Loucy (cell line): ENCODE measurements at regions not wholly inside any gene's neighbourhood (a gene's known extent, or its start where the extent isn't known, plus 50 kb on each side); places are given as distances from the start of the nearest gene placed in this dataset.

Experiments used
- H2AFZ ChIP-seq: fragments of 200-600 bp; sonication (generic); 2 replicates; pipeline ENCODE4 v1.6.0; 2016; ENCODE audit warnings: antibody characterized with exemption, mild to moderate bottlenecking, low read length, moderate library complexity
- H3F3A ChIP-seq: fragments of 200-600 bp; 2 replicates; pipeline ENCODE4 v1.6.0; 2016; ENCODE audit warnings: antibody characterized with exemption, low read depth, mild to moderate bottlenecking
- H3K27me3 ChIP-seq: fragments of 200-600 bp; sonication (generic); 2 replicates; pipeline ENCODE4 v1.6.1; 2014; ENCODE audit warnings: low read length, mild to moderate bottlenecking; ENCODE audit not compliant: insufficient read depth, poor library complexity, severe bottlenecking
- H3K36me3 ChIP-seq: fragments of 200-600 bp; sonication (generic); 2 replicates; pipeline ENCODE4 v1.6.1; 2016; ENCODE audit warnings: low read length; ENCODE audit not compliant: insufficient read depth
- H3K4me1 ChIP-seq: fragments of 200-600 bp; sonication (generic); 2 replicates; pipeline ENCODE4 v1.5.1; 2014; ENCODE audit warnings: low read length, mild to moderate bottlenecking; ENCODE audit not compliant: insufficient read depth, poor library complexity, severe bottlenecking
- H3K4me2 ChIP-seq: fragments of 200-600 bp; sonication (generic); 2 replicates; pipeline ENCODE4 v1.6.0; 2014; ENCODE audit warnings: antibody characterized with exemption, low read length, low read depth, mild to moderate bottlenecking; ENCODE audit not compliant: poor library complexity, severe bottlenecking
- H3K4me3 ChIP-seq: fragments of 200-600 bp; sonication (generic); 2 replicates; pipeline ENCODE4 v1.5.1; 2014; ENCODE audit warnings: low read length, mild to moderate bottlenecking, mixed read lengths; ENCODE audit not compliant: poor library complexity, severe bottlenecking
- H3K79me2 ChIP-seq: fragments of 200-600 bp; sonication (generic); 2 replicates; pipeline ENCODE4 v1.6.1; 2014; ENCODE audit warnings: low read length; ENCODE audit not compliant: insufficient read depth
- H3K9ac ChIP-seq: fragments of 200-600 bp; sonication (generic); 2 replicates; pipeline ENCODE4 v1.6.0; 2014; ENCODE audit warnings: mild to moderate bottlenecking, low read depth, low read length, moderate library complexity; ENCODE audit not compliant: poor library complexity, severe bottlenecking
- H3K9me2 ChIP-seq: fragments of 200-600 bp; sonication (generic); replicated peaks from 2 replicates; pipeline ENCODE4 v1.6.1; 2016; ENCODE audit warnings: low read depth, low read length, mixed read lengths
- H3K9me3 ChIP-seq: fragments of 200-600 bp; sonication (generic); 2 replicates; pipeline ENCODE4 v1.6.1; 2014; ENCODE audit warnings: mild to moderate bottlenecking, antibody characterized with exemption, low read length, low read depth; ENCODE audit not compliant: insufficient read depth
- H4K20me1 ChIP-seq: fragments of 200-600 bp; sonication (generic); 2 replicates; pipeline ENCODE4 v1.6.0; 2014; ENCODE audit warnings: antibody characterized with exemption, low read length, mild to moderate bottlenecking; ENCODE audit not compliant: insufficient read depth, poor library complexity, severe bottlenecking
- EZH2phosphoT487 ChIP-seq: fragments of 200-600 bp; IDR thresholded peaks from 2 replicates; pipeline ENCODE4 v1.6.1; 2018; ENCODE audit warnings: antibody characterized with exemption, mild to moderate bottlenecking, moderate library complexity, borderline replicate concordance
- TF ChIP-seq, protein P1 (sequence below): fragments of 200-600 bp; sonication (generic); conservative IDR thresholded peaks from 2 replicates; pipeline ENCODE4 v1.5.1; 2014; ENCODE audit warnings: mild to moderate bottlenecking, antibody characterized with exemption, low read length

DNA sequence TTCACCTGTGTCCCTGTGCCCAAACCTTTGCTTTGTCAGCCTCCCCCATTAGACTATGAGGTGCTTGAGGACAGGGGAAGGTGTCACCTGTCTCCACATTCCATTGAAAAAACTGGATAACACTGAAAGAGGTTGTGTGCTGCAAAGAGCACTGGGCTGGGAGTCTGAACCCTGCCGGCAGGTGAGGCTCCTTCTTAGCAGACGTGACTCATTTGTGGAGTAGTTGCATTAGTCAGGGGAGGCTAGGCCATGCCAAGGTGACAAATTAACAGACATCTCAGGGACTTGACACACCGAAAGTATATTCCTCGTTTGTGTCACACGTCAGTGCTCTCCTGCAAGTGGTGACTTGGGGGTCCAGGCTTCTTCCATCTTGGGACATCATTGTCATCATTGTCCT is 95.9 kb upstream of the STX18 start:
- no peak overlapping the region for H3K4me3 ChIP-seq
- H4K20me1 ChIP-seq: no peaks in the 10 kb centered on the region
- H3K27me3 ChIP-seq: no peaks in the 10 kb centered on the region

DNA sequence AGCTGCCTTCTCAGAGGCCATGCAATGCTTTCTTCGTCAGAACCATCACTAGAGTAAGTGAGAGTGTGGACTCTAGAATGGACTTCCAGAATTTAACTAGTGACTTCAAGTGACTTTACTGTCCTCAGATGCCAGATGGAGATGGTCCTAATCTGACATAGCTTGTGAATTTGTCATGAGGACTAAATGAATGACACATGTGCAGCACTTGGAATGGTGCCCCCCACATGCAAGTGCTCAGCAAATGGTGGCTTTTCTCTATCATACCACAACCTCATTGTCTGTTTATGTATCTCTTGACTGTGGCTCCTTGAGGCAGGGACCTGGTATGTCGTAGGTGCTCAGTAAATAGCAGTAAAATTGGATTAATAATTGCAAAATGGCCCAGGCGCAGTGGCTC is 91.6 kb upstream of the STX18 start:
- Histone ChIP-seq H3K36me3 (no peaks in the 10 kb centered on the region), H3K9me3 (no peaks in the 10 kb centered on the region), H3K4me3 (no peak overlapping the region), H3K9me2 (no peaks in the 10 kb centered on the region), H3K4me1 (no peaks in the 10 kb centered on the region), H3K27me3 (no peaks in the 10 kb centered on the region), H3K9ac (no peak overlapping the region), H3K4me2 (no peak overlapping the region), H3F3A (no peaks in the 10 kb centered on the region), H3K79me2 (no peaks in the 10 kb centered on the region), H4K20me1 (no peaks in the 10 kb centered on the region), H2AFZ (no peak overlapping the region)
- no peak for TF ChIP-seq EZH2phosphoT487
- TF ChIP-seq, protein P1, sequence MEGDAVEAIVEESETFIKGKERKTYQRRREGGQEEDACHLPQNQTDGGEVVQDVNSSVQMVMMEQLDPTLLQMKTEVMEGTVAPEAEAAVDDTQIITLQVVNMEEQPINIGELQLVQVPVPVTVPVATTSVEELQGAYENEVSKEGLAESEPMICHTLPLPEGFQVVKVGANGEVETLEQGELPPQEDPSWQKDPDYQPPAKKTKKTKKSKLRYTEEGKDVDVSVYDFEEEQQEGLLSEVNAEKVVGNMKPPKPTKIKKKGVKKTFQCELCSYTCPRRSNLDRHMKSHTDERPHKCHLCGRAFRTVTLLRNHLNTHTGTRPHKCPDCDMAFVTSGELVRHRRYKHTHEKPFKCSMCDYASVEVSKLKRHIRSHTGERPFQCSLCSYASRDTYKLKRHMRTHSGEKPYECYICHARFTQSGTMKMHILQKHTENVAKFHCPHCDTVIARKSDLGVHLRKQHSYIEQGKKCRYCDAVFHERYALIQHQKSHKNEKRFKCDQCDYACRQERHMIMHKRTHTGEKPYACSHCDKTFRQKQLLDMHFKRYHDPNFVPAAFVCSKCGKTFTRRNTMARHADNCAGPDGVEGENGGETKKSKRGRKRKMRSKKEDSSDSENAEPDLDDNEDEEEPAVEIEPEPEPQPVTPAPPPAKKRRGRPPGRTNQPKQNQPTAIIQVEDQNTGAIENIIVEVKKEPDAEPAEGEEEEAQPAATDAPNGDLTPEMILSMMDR: no peak

More for the DNA sequence above, 95.9 kb upstream of the STX18 start:
- TF ChIP-seq, protein P1: no peak
- TF ChIP-seq EZH2phosphoT487: no peak
- Histone ChIP-seq H3K4me1 (no peaks in the 10 kb centered on the region), H3K4me2 (no peak overlapping the region), H3K79me2 (no peaks in the 10 kb centered on the region), H3F3A (no peaks in the 10 kb centered on the region), H3K9me3 (no peaks in the 10 kb centered on the region), H3K36me3 (no peaks in the 10 kb centered on the region), H3K9me2 (no peaks in the 10 kb centered on the region), H2AFZ (no peak overlapping the region), H3K9ac (no peak overlapping the region)

DNA sequence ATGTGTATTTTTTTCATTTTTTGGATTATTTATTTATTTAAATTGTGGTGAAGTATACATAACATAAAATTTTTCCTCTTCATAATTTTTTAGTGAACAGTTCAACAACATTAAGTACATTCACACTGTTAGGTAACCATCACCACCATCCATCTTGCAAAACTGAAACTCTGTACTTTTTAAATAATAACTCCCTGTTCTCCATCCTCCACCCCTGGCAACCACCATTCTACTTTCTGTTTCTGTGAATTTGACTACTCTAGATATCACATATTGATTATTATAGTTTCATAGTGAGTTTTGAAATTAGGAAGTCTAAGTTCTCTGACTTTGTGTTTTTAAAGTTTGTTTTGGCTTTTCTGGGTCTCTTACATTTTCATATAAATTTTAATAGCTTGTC is 89.3 kb upstream of the STX18 start:
- Histone ChIP-seq H3K36me3 (no peaks in the 10 kb centered on the region), H3K9me2 (no peaks in the 10 kb centered on the region), H3K4me2 (no peak overlapping the region), H3K9me3 (no peaks in the 10 kb centered on the region), H3K9ac (no peak overlapping the region), H3K4me3 (no peak overlapping the region), H4K20me1 (no peaks in the 10 kb centered on the region), H2AFZ (no peak overlapping the region), H3K27me3 (no peaks in the 10 kb centered on the region), H3K4me1 (no peaks in the 10 kb centered on the region), H3F3A (no peaks in the 10 kb centered on the region), H3K79me2 (no peaks in the 10 kb centered on the region)
- TF ChIP-seq EZH2phosphoT487: no peak
- TF ChIP-seq, protein P1: no peak
